ENCODE measurements at regions not wholly inside any gene's neighbourhood (a gene's known extent, or its start where the extent isn't known, plus 50 kb on each side); places are given as distances from the start of the nearest gene placed in this dataset.
A peak's percentile ranks its signal among the peaks of the same experiment; 100 is the strongest.

GRCh38 chr16:27722892-27723450 lies 173.0 kb downstream of the KATNIP start:
- TF ChIP-seq CTCF (IDR thresholded peaks at IDR 0.05; ENCODE audit: poor library complexity) (no peak), EZH2phosphoT487 (IDR thresholded peaks at IDR 0.05; ENCODE audit: low read depth, severe bottlenecking, unreplicated experiment) (no peak), EZH2 (IDR thresholded peaks at IDR 0.05; ENCODE audit: borderline replicate concordance) (no peak)
- no peak overlapping the region for H3K4me2 ChIP-seq
- H3K79me2 ChIP-seq = no peaks in the 10 kb centered on the region
- 94% methylated on average over 7 of the region's 7 CpGs for WGBS (ENCODE audit: low lambda C conversion rate, missing lambda C conversion rate)
- no peak overlapping the region for H2AFZ ChIP-seq
- DNase-seq (ENCODE audit: low spot score) = no peak
- H3K36me3 ChIP-seq (replicated peaks; ENCODE audit: insufficient read depth, low read depth) = no peaks in the 10 kb centered on the region
- H3K9me3 ChIP-seq (ENCODE audit: low read depth) = no peaks in the 10 kb centered on the region
- no peaks in the 10 kb centered on the region for H3K9me2 ChIP-seq (replicated peaks; ENCODE audit: insufficient read depth)
- no peaks in the 10 kb centered on the region for H4K20me1 ChIP-seq (ENCODE audit: insufficient read depth, poor library complexity, severe bottlenecking)
- no peak overlapping the region for H3K4me3 ChIP-seq
- no peaks in the 10 kb centered on the region for H3K27me3 ChIP-seq
- peak overlapping the region; percentile 75 for H3K27ac ChIP-seq
- H3K4me1 ChIP-seq (ENCODE audit: insufficient read depth) = peaks cover 45% of the 10 kb centered on the region

GRCh38 chr16:27723711-27724481 lies 174.0 kb downstream of the KATNIP start:
- Histone ChIP-seq H3K4me2 (no peak overlapping the region), H4K20me1 (ENCODE audit: insufficient read depth, poor library complexity, severe bottlenecking) (no peaks in the 10 kb centered on the region), H3K9me3 (ENCODE audit: low read depth) (no peaks in the 10 kb centered on the region), H3K36me3 (replicated peaks; ENCODE audit: insufficient read depth, low read depth) (no peaks in the 10 kb centered on the region), H3K27me3 (no peaks in the 10 kb centered on the region), H3K9me2 (replicated peaks; ENCODE audit: insufficient read depth) (no peaks in the 10 kb centered on the region), H3K27ac (no peak overlapping the region), H2AFZ (no peak overlapping the region), H3K4me3 (no peak overlapping the region), H3K79me2 (no peaks in the 10 kb centered on the region), H3K4me1 (ENCODE audit: insufficient read depth) (peaks cover 45% of the 10 kb centered on the region)
- no peak for TF ChIP-seq EZH2phosphoT487 (IDR thresholded peaks at IDR 0.05; ENCODE audit: low read depth, severe bottlenecking, unreplicated experiment)
- TF ChIP-seq EZH2 (IDR thresholded peaks at IDR 0.05; ENCODE audit: borderline replicate concordance) = no peak
- TF ChIP-seq CTCF (IDR thresholded peaks at IDR 0.05; ENCODE audit: poor library complexity) = no peak
- no peak for DNase-seq (ENCODE audit: low spot score)
- WGBS (ENCODE audit: low lambda C conversion rate, missing lambda C conversion rate) = 74% methylated on average over 15 of the region's 15 CpGs

GRCh38 chr16:27724482-27725235 lies 174.7 kb downstream of the KATNIP start:
- no peaks in the 10 kb centered on the region for H3K79me2 ChIP-seq
- no peak for DNase-seq (ENCODE audit: low spot score)

More at GRCh38 chr16:27724482-27725235, 174.7 kb downstream of the KATNIP start:
- Histone ChIP-seq H3K9me3 (ENCODE audit: low read depth) (no peaks in the 10 kb centered on the region), H3K4me1 (ENCODE audit: insufficient read depth) (peaks cover 45% of the 10 kb centered on the region), H3K4me3 (no peak overlapping the region), H4K20me1 (ENCODE audit: insufficient read depth, poor library complexity, severe bottlenecking) (no peaks in the 10 kb centered on the region), H3K4me2 (no peak overlapping the region), H3K36me3 (replicated peaks; ENCODE audit: insufficient read depth, low read depth) (no peaks in the 10 kb centered on the region), H2AFZ (no peak overlapping the region), H3K9me2 (replicated peaks; ENCODE audit: insufficient read depth) (no peaks in the 10 kb centered on the region), H3K27ac (no peak overlapping the region), H3K27me3 (no peaks in the 10 kb centered on the region)
- 65% methylated on average over 8 of the region's 8 CpGs for WGBS (ENCODE audit: low lambda C conversion rate, missing lambda C conversion rate)
- no peak for TF ChIP-seq CTCF (IDR thresholded peaks at IDR 0.05; ENCODE audit: poor library complexity)
- TF ChIP-seq EZH2phosphoT487 (IDR thresholded peaks at IDR 0.05; ENCODE audit: low read depth, severe bottlenecking, unreplicated experiment) = peak; percentile 68
- TF ChIP-seq EZH2 (IDR thresholded peaks at IDR 0.05; ENCODE audit: borderline replicate concordance) = no peak
